H1 (cell line): ENCODE measurements at regions not wholly inside any gene's neighbourhood (a gene's known extent, or its start where the extent isn't known, plus 50 kb on each side); places are given as distances from the start of the nearest gene placed in this dataset.

Experiments
- CTCF ChIA-PET: fragments of 300-600 bp; sonication (Branson Sonifier 250); formaldehyde crosslinking; loops from one replicate; lab custom pipeline; 2021; ENCODE audit not compliant: partially characterized antibody; lab: Charles Lee
- POLR2A ChIA-PET: fragments of 300-600 bp; sonication (Branson Sonifier 250); formaldehyde crosslinking; loops from one replicate; lab custom pipeline; 2021; ENCODE audit warnings: inconsistent platforms; ENCODE audit not compliant: partially characterized antibody; lab: Charles Lee
- DNase-seq, 2 experiments: peaks; one replicate each; pipeline versions ENCODE4 v3.0.0 to v3.0.0-alpha.2; 2010 to 2022; ENCODE audit warnings: low spot score in 2 of 2, low read depth in 1 of 2, mixed read lengths in 1 of 2
- FAIRE-seq: peaks from 2 replicates; lab custom pipeline; 2011; peaks lifted over from hg19 to GRCh38; lab: Jason Lieb, UNC
- H2AFZ ChIP-seq: 2 replicates; pipeline ENCODE4 v1.8.1; 2012; ENCODE audit warnings: low read length, inconsistent platforms
- H2AK5ac ChIP-seq: 2 replicates; pipeline ENCODE4 v1.6.1; 2013; ENCODE audit warnings: low read depth, low read length
- H2BK120ac ChIP-seq: replicated peaks from 2 replicates; pipeline ENCODE3; 2013; ENCODE audit warnings: low read depth, low read length, inconsistent platforms
- H2BK12ac ChIP-seq: 2 replicates; pipeline ENCODE4 v1.6.1; 2013; ENCODE audit warnings: low read depth, low read length
- H2BK15ac ChIP-seq: 2 replicates; pipeline ENCODE4 v1.6.1; 2013; ENCODE audit warnings: low read length
- H2BK20ac ChIP-seq: 2 replicates; pipeline ENCODE4 v1.6.1; 2013; ENCODE audit warnings: low read length
- H2BK5ac ChIP-seq: 2 replicates; pipeline ENCODE4 v1.6.1; 2013; ENCODE audit warnings: low read depth, low read length
- H3K14ac ChIP-seq: 2 replicates; pipeline ENCODE4 v1.6.1; 2013; ENCODE audit warnings: inconsistent platforms; ENCODE audit not compliant: insufficient read length
- H3K18ac ChIP-seq: 2 replicates; pipeline ENCODE4 v1.6.1; 2013; ENCODE audit warnings: low read length; ENCODE audit errors: extremely low read depth
- H3K23ac ChIP-seq: 2 replicates; pipeline ENCODE4 v1.6.1; 2013; ENCODE audit warnings: inconsistent platforms; ENCODE audit not compliant: insufficient read length
- H3K23me2 ChIP-seq: 2 replicates; pipeline ENCODE4 v1.6.1; 2013; ENCODE audit warnings: low read depth, low read length
- H3K27ac ChIP-seq: 2 replicates; pipeline ENCODE4 v1.6.1; 2011; ENCODE audit warnings: low read depth, low read length, inconsistent platforms
- H3K27me3 ChIP-seq, 4 experiments: replicated peaks in 1 of 4; 1 replicate in 1 of 4; 2 replicates in 3 of 4; pipeline versions ENCODE4 v1.6.1 to v1.8.1; 2011 to 2013; ENCODE audit warnings: low read length in 3 of 4, mild to moderate bottlenecking in 3 of 4, inconsistent platforms in 2 of 4, mixed read lengths in 2 of 4, moderate library complexity in 1 of 4; ENCODE audit not compliant: control insufficient read depth in 3 of 4, insufficient read depth in 3 of 4; ENCODE audit errors: extremely low read depth in 1 of 4
- H3K36me3 ChIP-seq, 4 experiments: 2 replicates each; pipeline versions ENCODE4 v1.6.1 to v1.8.1; 2011 to 2013; ENCODE audit warnings: mild to moderate bottlenecking in 4 of 4, low read length in 3 of 4, moderate library complexity in 2 of 4, control low read depth in 1 of 4, inconsistent platforms in 1 of 4; ENCODE audit not compliant: insufficient read depth in 4 of 4, control insufficient read depth in 2 of 4
- H3K4ac ChIP-seq: replicated peaks from 2 replicates; pipeline ENCODE3; 2013; ENCODE audit warnings: low read length, low read depth, mixed read lengths, inconsistent platforms; ENCODE audit not compliant: insufficient read length
- H3K4me1 ChIP-seq, 4 experiments: replicated peaks in 1 of 4; 1 replicate in 1 of 4; 2 replicates in 3 of 4; pipeline versions ENCODE4 v1.6.1 to v1.8.1; 2011 to 2013; ENCODE audit warnings: low read length in 3 of 4, inconsistent platforms in 2 of 4, mixed read lengths in 1 of 4; ENCODE audit not compliant: insufficient read depth in 4 of 4, control insufficient read depth in 3 of 4
- H3K4me2 ChIP-seq, 2 experiments: 2 replicates each; pipeline versions ENCODE4 v1.6.1 to v1.8.1; 2011 to 2013; ENCODE audit warnings: low read depth in 2 of 2, low read length in 2 of 2, control low read depth in 1 of 2, inconsistent platforms in 1 of 2, mild to moderate bottlenecking in 1 of 2; ENCODE audit not compliant: insufficient read depth in 1 of 2
- H3K4me3 ChIP-seq, 4 experiments: fragments of 200-600, 300-600 bp in 1 of 4; sonication (generic), shearing (Covaris generic), sonication (Bioruptor Twin) in 1 of 4; 2 replicates each; pipeline versions ENCODE4 v1.5.1 to v1.8.1; 2011 to 2016; ENCODE audit warnings: low read length in 4 of 4, low read depth in 3 of 4, control low read depth in 2 of 4, inconsistent platforms in 2 of 4, mild to moderate bottlenecking in 2 of 4, mixed read lengths in 1 of 4, moderate library complexity in 1 of 4; ENCODE audit not compliant: insufficient read depth in 2 of 4; ENCODE audit errors: extremely low read depth in 1 of 4
- H3K56ac ChIP-seq: replicated peaks from 2 replicates; pipeline ENCODE3; 2013; ENCODE audit warnings: low read depth, mild to moderate bottlenecking, mixed read lengths, low read length, inconsistent platforms; ENCODE audit not compliant: insufficient read length
- H3K79me1 ChIP-seq: 2 replicates; pipeline ENCODE4 v1.6.1; 2013; ENCODE audit warnings: low read depth, low read length, control low read depth
- H3K79me2 ChIP-seq, 2 experiments: 2 replicates each; pipeline versions ENCODE4 v1.6.1 to v1.8.1; 2012 to 2013; ENCODE audit warnings: low read length in 2 of 2, mild to moderate bottlenecking in 2 of 2, inconsistent platforms in 1 of 2; ENCODE audit not compliant: insufficient read depth in 2 of 2, control insufficient read depth in 1 of 2
- H3K9ac ChIP-seq, 4 experiments: replicated peaks in 1 of 4; 1 replicate in 1 of 4; 2 replicates in 3 of 4; pipeline versions ENCODE4 v1.6.1 to v1.8.1; 2011 to 2013; ENCODE audit warnings: low read depth in 3 of 4, low read length in 3 of 4, control low read depth in 2 of 4, mild to moderate bottlenecking in 2 of 4, moderate library complexity in 2 of 4, inconsistent platforms in 1 of 4; ENCODE audit errors: extremely low read depth in 1 of 4
- H3K9me3 ChIP-seq, 2 experiments: 2 replicates each; pipeline versions ENCODE4 v1.6.1 to v1.8.1; 2012 to 2013; ENCODE audit warnings: mild to moderate bottlenecking in 2 of 2, moderate library complexity in 2 of 2, control low read depth in 1 of 2, inconsistent platforms in 1 of 2, low read depth in 1 of 2, low read length in 1 of 2, mixed read lengths in 1 of 2; ENCODE audit not compliant: insufficient read depth in 2 of 2
- H4K20me1 ChIP-seq, 2 experiments: replicated peaks in 1 of 2; 2 replicates each; pipeline versions ENCODE3 to v1.8.1; 2011 to 2013; ENCODE audit warnings: inconsistent platforms in 2 of 2, low read length in 2 of 2, mild to moderate bottlenecking in 1 of 2; ENCODE audit not compliant: insufficient read depth in 2 of 2, control insufficient read depth in 1 of 2
- H4K5ac ChIP-seq: 2 replicates; pipeline ENCODE4 v1.6.1; 2013; ENCODE audit warnings: low read length, low read depth, mixed read lengths, inconsistent platforms; ENCODE audit not compliant: insufficient read length
- H4K8ac ChIP-seq: 2 replicates; pipeline ENCODE4 v1.8.0; 2013; ENCODE audit warnings: mild to moderate bottlenecking, moderate library complexity, low read length, inconsistent platforms; ENCODE audit not compliant: insufficient read depth; ENCODE audit errors: extremely low read depth
- H4K91ac ChIP-seq: replicated peaks from 2 replicates; pipeline ENCODE3; 2013; ENCODE audit warnings: low read length, mixed read lengths, inconsistent platforms; ENCODE audit not compliant: insufficient read length
- CBX8 ChIP-seq: fragments of 300-800, 300-1000 bp; sonication (generic); IDR thresholded peaks from 2 replicates; pipeline ENCODE4 v1.7.1; 2016; ENCODE audit warnings: low read depth, low read length, borderline replicate concordance
- CTBP2 ChIP-seq: IDR thresholded peaks from 2 replicates; pipeline ENCODE4 v1.7.0; 2011; ENCODE audit warnings: borderline replicate concordance, mild to moderate bottlenecking, moderate library complexity, mixed read lengths, low read length; ENCODE audit not compliant: insufficient read depth, insufficient read length
- HDAC2 ChIP-seq, 2 experiments: fragments of 300-600 bp in 1 of 2; sonication (generic) in 1 of 2; IDR thresholded peaks; 2 replicates each; pipeline ENCODE4 v1.6.1; 2011 to 2012; ENCODE audit warnings: low read depth in 2 of 2, low read length in 2 of 2, mild to moderate bottlenecking in 2 of 2, moderate library complexity in 2 of 2, borderline replicate concordance in 1 of 2, inconsistent platforms in 1 of 2
- RNF2 ChIP-seq: fragments of 200-900, 300-1000 bp; sonication (generic); IDR thresholded peaks from 2 replicates; pipeline ENCODE4 v1.7.1; 2016; ENCODE audit warnings: borderline replicate concordance, low read depth, mild to moderate bottlenecking, antibody characterized with exemption, low read length; ENCODE audit not compliant: poor library complexity, severe bottlenecking; ENCODE audit errors: missing control alignments
- WGBS, 2 experiments: shearing (Covaris generic) in 1 of 2; methylation state at CpG; one replicate each; pipeline versions ENCODE4 v1.1.6 to v1.1.7; 2013 to 2015; ENCODE audit warnings: low lambda C conversion rate in 2 of 2, mixed read lengths in 2 of 2, inconsistent platforms in 1 of 2, low coverage in 1 of 2, missing lambda C conversion rate in 1 of 2; ENCODE audit not compliant: insufficient replicate concordance in 2 of 2, insufficient coverage in 1 of 2, insufficient read length in 1 of 2; ENCODE audit errors: extremely low coverage in 1 of 2, missing lambda C conversion rate in 1 of 2; 5-methylcytosine and 5-hydroxymethylcytosine counted together

DNA sequence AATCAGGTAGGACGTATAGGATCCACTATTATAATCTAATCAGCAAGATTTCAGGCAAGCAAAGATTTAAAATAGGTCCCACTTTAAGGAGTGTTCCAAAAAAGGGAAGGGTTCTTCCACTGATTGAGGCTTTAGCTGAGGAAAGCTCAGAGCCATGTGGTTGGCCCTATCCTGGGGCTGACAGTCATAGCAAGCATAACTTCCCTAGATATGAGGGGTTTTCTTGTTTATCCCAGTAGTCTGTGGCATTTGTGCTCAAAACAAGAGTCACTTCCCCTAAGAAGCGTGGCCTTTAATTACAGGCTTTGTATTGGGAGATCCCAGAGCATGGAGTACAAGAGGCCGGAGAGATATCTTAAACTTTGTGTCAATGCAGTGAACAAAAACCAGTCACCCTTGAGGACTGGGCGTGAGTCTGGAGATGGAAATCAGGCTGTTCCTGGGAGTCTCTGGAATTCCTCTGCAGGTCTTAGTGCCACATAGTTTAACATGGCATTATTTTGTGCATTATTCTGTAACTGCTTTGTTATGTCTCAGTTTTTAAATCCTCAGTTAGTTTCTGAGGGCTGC is 136.9 kb upstream of the FBXO11 start:
- Histone ChIP-seq H2BK12ac (no peak overlapping the region), H3K18ac (no peak overlapping the region), H3K4ac (no peak overlapping the region), H3K27me3 (no peaks in the 10 kb centered on the region), H4K20me1 (no peaks in the 10 kb centered on the region), H3K23ac (no peak overlapping the region), H3K4me3 (no peak overlapping the region), H2BK120ac (no peak overlapping the region), H3K79me1 (no peaks in the 10 kb centered on the region), H3K79me2 (peaks cover 0 to 4% of the 10 kb centered on the region in 2 experiments; a peak in 2 of 4 replicates), H3K14ac (no peak overlapping the region), H4K8ac (no peak overlapping the region), H3K23me2 (peaks cover 3% of the 10 kb centered on the region; the same call in 1 of the 2 replicates), H3K36me3 (no peaks in the 10 kb centered on the region), H3K4me2 (no peak overlapping the region)
- no peak for DNase-seq
- POLR2A ChIA-PET: no interaction called here
- no peak for FAIRE-seq
- TF ChIP-seq CTBP2 (no peak), CBX8 (no peak), HDAC2 (IDR thresholded peaks at IDR 0.05; ENCODE audit: borderline replicate concordance in 1 of 2, low read depth in 2 of 2, low read length in 2 of 2) (no peak), RNF2 (no peak)
- TF ChIP-seq, all 59 proteins: peak for 0
- Histone ChIP-seq H3K4me1 (peaks cover 0 to 3% (median under 1%) of the 10 kb centered on the region in 4 experiments; a peak in 3 of 7 replicates), H2BK20ac (no peak overlapping the region), H4K91ac (no peak overlapping the region), H2AFZ (no peak overlapping the region), H3K27ac (no peak overlapping the region), H3K56ac (no peak overlapping the region), H2BK15ac (no peak overlapping the region), H2BK5ac (no peak overlapping the region), H3K9me3 (no peaks in the 10 kb centered on the region; a peak in 1 of 4 replicates), H2AK5ac (no peak overlapping the region), H4K5ac (no peak overlapping the region), H3K9ac (no peak overlapping the region)
- CTCF ChIA-PET: interaction anchor here (1.0 kb wide), 1 partner anchor 26 kb away, joined by 5 read pairs; no protein-coding TSS in a partner anchor
- WGBS, 2 experiments: 92% methylated on average over 4 of the region's 4 CpGs; no CpG with 5 or more reads in 1 of the 2 experiments
